Right lobe of liver (tissue), 6 donors: ENCODE measurements at regions not wholly inside any gene's neighbourhood (a gene's known extent, or its start where the extent isn't known, plus 50 kb on each side); places are given as distances from the start of the nearest gene placed in this dataset.

Experiments
- ATAC-seq, 4 donors: fragments of 200-7000 bp; cut with Tn5 transposase; one replicate each; pipeline ENCODE4 v1.9.1; 2020; ENCODE audit warnings: mild to moderate bottlenecking in 4 of 4, moderate library complexity in 4 of 4
- DNase-seq, 3 donors: peaks; one replicate each; pipeline ENCODE4 v3.0.0-alpha.2; 2020
- H3K27ac ChIP-seq, 3 donors: fragments of 200-600 bp; one replicate each; pipeline ENCODE4 v1.8.0; 2022
- H3K27me3 ChIP-seq, 2 donors: fragments of 200-600 bp; one replicate each; pipeline ENCODE4 v1.8.0; 2022
- H3K36me3 ChIP-seq, 4 donors: fragments of 200-600 bp; sonication (generic) in 1 of 4; one replicate each; pipeline versions ENCODE4 v1.5.1 to v1.8.0; 2017 to 2022; ENCODE audit warnings: control low read depth in 1 of 4
- H3K4me1 ChIP-seq, 4 donors: fragments of 200-600 bp; sonication (generic) in 1 of 4; one replicate each; pipeline versions ENCODE4 v1.5.1 to v1.8.0; 2017 to 2022; ENCODE audit warnings: control low read depth in 1 of 4
- H3K4me3 ChIP-seq, 3 donors: fragments of 200-600 bp; one replicate each; pipeline ENCODE4 v1.8.0; 2022
- H3K9me3 ChIP-seq, 4 donors: fragments of 200-600 bp; sonication (generic) in 1 of 4; one replicate each; pipeline versions ENCODE4 v1.5.1 to v1.8.0; 2017 to 2022; ENCODE audit warnings: control low read depth in 1 of 4
- POLR2A ChIP-seq: fragments of 450-650 bp; IDR thresholded peaks from one replicate; pipeline ENCODE4 v1.6.1; 2017; ENCODE audit warnings: antibody characterized with exemption, mild to moderate bottlenecking
- WGBS: methylation state at CpG from one replicate; pipeline ENCODE4 v1.1.6; 2018; ENCODE audit warnings: low coverage, low lambda C conversion rate; ENCODE audit not compliant: insufficient coverage; ENCODE audit errors: missing lambda C conversion rate; 5-methylcytosine and 5-hydroxymethylcytosine counted together
- intact Hi-C, 2 donors: fragments of 100-400 bp; cut with DNase I; formaldehyde crosslinking; loops; one replicate each; pipeline versions ENCODE4 v1.11.2 to v1.14.1; 2022
- TF ChIP-seq, protein P1 (sequence below), 4 donors: fragments of 200-600 bp in 3 of 4; fragments of 450-650 bp in 1 of 4; IDR thresholded peaks; one replicate each; pipeline versions ENCODE4 v1.5.1 to v1.8.0; 2016 to 2022; ENCODE audit warnings: antibody characterized with exemption in 4 of 4, mild to moderate bottlenecking in 2 of 4
- donor health status: DM: no; HTN: yes; CAD: no.
- donor health status: DM: no; HTN: no; CAD: no.
- donor health status: DM: no; HTN: no; CAD: no.
- donor health status: DM: no; HTN: yes; CAD: no.
- donor health status: DM: no; HTN: yes; CAD: no.

DNA sequence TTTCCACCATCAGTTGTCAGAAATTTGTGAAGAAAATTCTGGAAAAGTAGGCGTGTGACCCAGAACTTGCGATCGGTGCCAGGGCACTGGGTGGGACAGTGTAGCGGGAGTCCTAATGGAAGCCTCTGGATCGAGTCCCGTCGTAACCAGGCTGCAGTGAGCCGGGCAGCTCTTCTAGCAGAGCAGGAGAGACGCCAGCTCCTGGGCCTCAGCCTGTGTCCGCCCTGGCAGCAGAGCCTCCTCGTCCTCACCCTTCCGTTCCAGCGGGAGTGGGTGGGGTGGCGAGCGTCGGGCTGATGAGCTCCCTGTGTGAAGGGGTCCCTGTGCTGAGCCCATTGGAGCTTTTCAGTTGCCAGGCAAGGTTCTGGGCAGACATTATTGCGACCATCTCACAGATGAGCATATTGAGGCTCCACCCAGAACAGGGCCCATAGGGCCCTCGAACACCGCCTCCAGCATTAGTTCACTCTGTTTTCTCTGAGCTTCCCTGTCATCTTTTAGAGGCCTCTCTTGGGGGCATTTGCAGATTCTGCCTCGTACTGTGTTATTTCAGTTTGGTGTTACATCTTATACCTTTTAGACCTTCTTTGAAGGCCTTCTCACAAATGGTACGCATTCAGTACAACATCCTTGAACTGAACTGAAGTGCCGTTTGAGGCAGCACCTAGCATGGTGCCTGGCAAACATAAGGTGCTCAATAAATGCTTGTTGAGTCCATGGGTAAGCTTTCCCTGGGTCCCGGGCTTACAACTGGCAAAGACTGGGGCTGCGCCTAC, 207.1 kb upstream of the CIBAR2 start:
- Histone ChIP-seq H3K27me3 (no peaks in the 10 kb centered on the region), H3K27ac (no peak overlapping the region), H3K4me3 (no peak overlapping the region), H3K36me3 (no peaks in the 10 kb centered on the region), H3K4me1 (peaks cover 0 to 20% (median 13%) of the 10 kb centered on the region in 4 donors), H3K9me3 (no peaks in the 10 kb centered on the region)
- intact Hi-C loops = no loop called here
- DNase-seq (no peak), ATAC-seq (no peak)
- 90% methylated on average over 13 of the region's 24 CpGs for WGBS
- no peak for TF ChIP-seq POLR2A
- TF ChIP-seq, protein P1, sequence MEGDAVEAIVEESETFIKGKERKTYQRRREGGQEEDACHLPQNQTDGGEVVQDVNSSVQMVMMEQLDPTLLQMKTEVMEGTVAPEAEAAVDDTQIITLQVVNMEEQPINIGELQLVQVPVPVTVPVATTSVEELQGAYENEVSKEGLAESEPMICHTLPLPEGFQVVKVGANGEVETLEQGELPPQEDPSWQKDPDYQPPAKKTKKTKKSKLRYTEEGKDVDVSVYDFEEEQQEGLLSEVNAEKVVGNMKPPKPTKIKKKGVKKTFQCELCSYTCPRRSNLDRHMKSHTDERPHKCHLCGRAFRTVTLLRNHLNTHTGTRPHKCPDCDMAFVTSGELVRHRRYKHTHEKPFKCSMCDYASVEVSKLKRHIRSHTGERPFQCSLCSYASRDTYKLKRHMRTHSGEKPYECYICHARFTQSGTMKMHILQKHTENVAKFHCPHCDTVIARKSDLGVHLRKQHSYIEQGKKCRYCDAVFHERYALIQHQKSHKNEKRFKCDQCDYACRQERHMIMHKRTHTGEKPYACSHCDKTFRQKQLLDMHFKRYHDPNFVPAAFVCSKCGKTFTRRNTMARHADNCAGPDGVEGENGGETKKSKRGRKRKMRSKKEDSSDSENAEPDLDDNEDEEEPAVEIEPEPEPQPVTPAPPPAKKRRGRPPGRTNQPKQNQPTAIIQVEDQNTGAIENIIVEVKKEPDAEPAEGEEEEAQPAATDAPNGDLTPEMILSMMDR (IDR thresholded peaks at IDR 0.05) = no peak

DNA sequence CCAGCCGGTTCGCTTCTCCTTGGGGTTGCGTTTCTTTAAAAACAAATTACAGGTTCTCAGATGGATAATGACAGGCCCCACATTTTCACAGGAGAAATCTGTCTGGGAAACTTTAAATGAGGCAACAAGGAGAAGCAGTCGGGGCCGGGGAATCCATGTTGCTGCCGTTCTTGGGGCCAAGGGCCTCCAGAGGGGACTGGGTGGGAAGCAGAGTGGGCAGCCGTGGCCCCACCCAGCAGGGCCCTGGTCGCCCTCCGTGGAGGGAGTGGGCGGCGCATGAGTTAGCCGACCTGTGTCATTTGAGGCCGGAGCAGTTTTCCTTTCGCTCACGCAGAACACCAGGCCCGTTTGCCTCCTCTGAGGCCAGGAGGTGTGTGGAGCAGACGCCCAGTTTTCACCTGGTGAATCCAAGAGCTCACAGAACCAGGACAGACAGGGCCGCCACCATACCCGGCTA, 207.7 kb upstream of the CIBAR2 start:
- no peak for ATAC-seq
- Histone ChIP-seq H3K36me3 (no peaks in the 10 kb centered on the region), H3K4me1 (peaks cover 0 to 20% (median 13%) of the 10 kb centered on the region in 4 donors), H3K9me3 (no peaks in the 10 kb centered on the region), H3K4me3 (no peak overlapping the region), H3K27ac (no peak overlapping the region), H3K27me3 (no peaks in the 10 kb centered on the region)
- intact Hi-C loops = no loop called here
- DNase-seq = no peak
- 80% methylated on average over 4 of the region's 19 CpGs for WGBS
- TF ChIP-seq, protein P1 (IDR thresholded peaks at IDR 0.05) = no peak
- no peak for TF ChIP-seq POLR2A

DNA sequence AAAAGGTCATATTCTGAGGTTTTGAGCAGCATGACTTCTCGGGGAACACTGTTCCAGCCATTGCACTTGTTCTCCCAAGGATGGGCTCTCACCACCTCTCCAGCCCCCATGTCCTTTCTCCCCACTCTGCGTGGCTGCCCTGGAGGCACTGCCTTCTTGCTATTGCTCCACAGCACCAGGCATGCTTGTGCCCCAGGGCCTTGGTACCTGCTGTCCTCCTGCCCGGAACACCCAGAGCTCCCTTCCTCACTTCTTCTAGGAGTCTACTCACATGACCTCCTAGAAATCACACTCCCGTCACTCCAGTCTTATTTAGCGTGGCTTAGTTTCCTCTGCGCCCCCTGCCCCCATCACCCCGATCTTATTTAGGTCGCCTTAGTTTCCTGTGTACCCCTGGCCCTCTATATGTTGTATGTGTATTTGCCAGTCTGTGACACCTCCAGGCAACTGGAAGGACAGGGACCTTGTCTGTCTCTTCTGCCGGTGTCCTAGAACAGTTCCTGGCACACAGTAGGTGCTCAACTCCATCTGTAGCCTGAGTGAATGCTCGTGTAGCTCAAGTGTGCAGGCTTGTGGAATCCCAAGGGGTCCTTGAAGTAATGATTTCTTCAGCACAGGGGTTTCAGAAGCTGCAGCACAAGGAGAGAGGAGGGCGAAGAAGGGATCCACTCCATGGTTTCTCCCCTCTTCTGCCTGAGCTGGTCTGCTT, 208.6 kb upstream of the CIBAR2 start:
- Histone ChIP-seq H3K36me3 (no peaks in the 10 kb centered on the region), H3K27ac (peak overlapping the region in 1 of 3 donors; percentile 89), H3K4me1 (peaks cover 0 to 20% (median 13%) of the 10 kb centered on the region in 4 donors), H3K9me3 (no peaks in the 10 kb centered on the region), H3K27me3 (no peaks in the 10 kb centered on the region), H3K4me3 (no peak overlapping the region)
- TF ChIP-seq POLR2A = no peak
- TF ChIP-seq, protein P1 (IDR thresholded peaks at IDR 0.05) = no peak
- DNase-seq (no peak), ATAC-seq (no peak)
- 77% methylated on average over 9 of the region's 11 CpGs for WGBS
- intact Hi-C loops = no loop called here

DNA sequence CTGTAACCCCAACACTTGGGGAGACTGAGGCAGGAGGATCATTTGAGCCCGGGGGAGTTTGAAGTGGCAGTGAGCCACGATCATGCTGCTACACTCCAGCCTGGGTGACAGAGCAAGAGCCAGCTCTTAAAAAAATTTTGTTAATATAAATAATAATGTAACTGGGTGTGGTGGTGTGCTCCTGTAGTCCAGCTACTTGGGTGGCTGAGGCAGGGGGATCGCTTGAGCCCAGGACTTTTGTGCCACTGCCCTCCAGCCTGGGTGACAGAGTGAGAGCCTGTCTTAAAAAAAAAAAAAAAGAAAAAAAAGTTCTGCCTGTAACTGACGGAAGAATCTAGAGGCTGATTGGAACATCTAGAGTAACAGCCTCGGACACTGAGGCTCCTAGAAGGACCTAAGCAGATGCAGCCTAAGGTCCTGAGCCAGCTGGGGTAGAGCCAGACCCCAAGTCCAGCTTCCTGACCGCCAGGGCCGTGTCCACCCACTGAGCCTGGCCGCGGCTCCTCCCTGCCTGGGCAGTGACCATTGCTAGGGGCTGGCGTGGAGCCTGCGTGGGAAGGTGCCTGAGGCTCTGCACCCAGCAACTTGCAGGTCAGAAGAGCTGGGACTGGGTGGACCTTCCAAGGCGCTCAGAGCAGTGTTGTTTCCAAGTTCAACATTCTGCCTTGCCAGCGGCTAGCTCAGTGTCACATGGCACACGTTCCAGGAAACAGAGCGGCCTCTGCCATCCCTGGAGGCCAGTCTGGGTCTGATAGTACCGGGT, 209.4 kb upstream of the CIBAR2 start:
- H3K27ac ChIP-seq = peak overlapping the region; percentile 84 to 89 (median 85)
- H3K4me1 ChIP-seq = peaks cover 0 to 20% (median 13%) of the 10 kb centered on the region in 4 donors
- peak overlapping the region in 2 of 3 donors; percentile 19 to 20 for H3K4me3 ChIP-seq
- no peaks in the 10 kb centered on the region for H3K27me3 ChIP-seq
- 28% methylated on average over 9 of the region's 16 CpGs for WGBS
- ATAC-seq (peak; percentile 91 to 96 (median 93)), DNase-seq (peak; percentile 95 to 99 (median 98))
- intact Hi-C loops = no loop called here
- TF ChIP-seq, protein P1 (IDR thresholded peaks at IDR 0.05) = no peak
- no peak for TF ChIP-seq POLR2A
- H3K36me3 ChIP-seq = no peaks in the 10 kb centered on the region
- no peaks in the 10 kb centered on the region for H3K9me3 ChIP-seq
